GM04503 (cell line): ENCODE measurements at regions not wholly inside any gene's neighbourhood (a gene's known extent, or its start where the extent isn't known, plus 50 kb on each side); places are given as distances from the start of the nearest gene placed in this dataset.
A peak's percentile ranks its signal among the peaks of the same experiment; 100 is the strongest.
"Not testable (repeated sequence)": the region's sequence is repeated elsewhere in the genome, so short reads cannot be mapped to it uniquely, and the experiment has no call there.

Source experiments
- DNase-seq: peaks from one replicate; pipeline ENCODE4 v3.0.0-alpha.2; 2012; ENCODE audit warnings: low read depth

DNA sequence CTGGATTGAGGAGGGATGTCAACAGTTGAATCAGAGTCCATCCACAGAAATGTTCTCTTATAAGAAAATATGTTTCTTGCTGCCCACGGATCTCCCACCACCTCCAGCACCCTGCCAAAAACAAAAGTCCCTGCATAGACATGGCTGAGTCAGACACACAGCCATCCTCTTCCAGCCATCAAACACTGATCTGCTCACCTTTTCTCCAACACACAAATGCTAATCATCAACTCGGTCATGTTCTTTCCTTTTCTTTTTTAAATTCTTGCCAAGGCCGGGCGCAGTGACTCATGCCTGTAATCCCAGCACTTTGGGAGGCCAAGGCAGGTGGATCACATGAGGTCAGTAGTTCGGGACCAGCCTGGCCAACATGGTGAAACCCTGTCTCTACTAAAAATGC is 110.7 kb upstream of the IL12A start:
- DNase-seq, result no peak

DNA sequence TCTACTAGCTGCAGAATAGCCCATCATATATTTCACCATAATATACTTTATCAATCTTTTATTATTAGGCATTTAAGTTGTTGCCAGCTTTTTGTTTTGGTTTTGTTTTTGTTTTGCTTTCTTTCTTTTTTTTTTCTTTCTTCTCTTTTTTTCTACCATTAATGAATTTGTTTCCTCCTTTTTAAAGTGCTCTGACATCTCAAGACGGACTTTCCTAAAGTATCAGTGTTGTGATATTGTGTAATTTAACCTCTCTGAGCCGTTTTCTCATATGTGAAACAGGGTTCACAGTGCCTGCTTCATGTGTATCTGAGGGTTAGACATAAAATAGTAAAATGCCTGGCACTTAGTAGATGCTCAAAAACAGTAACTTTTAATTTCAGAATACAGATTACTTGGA is 109.5 kb upstream of the IL12A start:
- no peak for DNase-seq

DNA sequence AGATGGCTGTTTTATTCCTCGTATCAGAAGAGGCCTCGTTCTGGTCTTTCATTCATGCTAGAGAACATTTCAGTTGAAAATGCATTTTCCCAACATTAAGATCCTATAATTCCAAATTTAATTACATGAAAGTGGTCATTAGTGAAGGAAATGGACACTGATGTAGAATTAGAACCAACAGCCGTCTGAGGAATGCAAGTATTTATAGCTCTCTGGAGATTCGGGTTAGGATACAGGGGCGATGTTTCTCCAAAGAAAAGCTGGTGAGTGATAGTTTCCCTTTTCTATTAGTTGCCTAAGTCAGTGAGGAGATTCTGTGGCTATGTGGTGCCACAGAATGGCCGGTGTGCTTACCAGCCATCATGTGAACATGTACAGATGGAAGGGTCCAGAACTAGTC is 109.0 kb upstream of the IL12A start:
- DNase-seq, result no peak

DNA sequence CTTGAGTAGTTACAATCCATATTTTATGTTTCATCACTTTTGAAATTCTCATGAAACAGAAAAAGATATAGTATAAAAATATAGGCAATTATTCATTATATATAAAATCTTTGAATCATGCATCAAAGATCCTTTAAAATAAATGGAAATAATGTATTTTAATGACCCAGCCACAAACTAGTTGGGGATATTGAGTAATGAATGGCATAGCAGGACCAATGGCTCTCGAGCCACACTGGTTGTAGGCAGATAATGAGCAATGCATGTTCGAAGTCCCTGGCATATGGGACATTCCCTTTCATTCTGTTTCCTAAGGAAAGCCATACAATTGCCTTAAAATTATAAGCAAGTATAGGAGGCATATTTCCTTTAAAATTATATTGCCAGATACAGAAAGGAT is 107.4 kb upstream of the IL12A start:
- no peak for DNase-seq

DNA sequence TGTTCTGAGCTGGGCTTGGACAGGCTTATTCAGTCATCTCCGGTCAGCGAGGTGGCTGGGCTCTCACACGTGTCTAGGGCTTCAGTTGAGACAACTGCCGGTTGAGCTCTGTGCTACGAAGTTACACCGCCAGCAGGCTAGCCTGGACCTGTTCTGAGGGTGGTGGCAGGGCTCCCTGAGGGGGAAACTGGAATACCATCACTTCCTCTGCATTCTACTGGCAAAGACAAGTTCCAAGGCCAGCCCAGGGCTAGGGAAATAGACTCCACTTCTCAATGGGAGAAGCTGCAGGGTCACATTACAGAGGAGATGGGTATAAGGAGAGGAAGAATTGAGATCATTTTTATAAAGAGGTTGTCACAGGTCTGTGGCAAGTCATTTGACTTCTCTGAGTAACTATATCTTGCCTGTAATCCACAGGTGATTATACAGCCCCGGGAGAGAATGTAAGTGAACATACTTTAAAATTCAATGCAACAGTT is 106.8 kb upstream of the IL12A start:
- DNase-seq, result no peak

DNA sequence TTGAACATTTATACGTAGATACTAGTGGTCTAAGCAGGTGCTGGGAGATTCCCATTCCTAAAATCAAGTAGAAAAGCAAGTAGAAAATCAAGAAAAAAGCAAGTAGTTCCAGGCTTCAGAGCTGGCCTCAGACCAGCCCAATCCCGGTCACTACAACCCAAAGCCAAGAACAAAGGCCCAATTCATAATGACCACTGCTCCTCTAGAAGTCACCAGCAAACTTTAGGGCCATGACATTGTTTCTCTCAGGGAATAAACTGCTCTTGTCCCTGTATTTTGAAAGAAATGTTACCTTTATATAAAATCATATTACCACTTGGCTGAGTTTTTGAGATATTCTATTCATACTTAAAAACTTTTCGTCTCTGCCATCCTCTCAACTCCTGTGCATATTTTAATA is 106.3 kb upstream of the IL12A start:
- DNase-seq, result no peak

DNA sequence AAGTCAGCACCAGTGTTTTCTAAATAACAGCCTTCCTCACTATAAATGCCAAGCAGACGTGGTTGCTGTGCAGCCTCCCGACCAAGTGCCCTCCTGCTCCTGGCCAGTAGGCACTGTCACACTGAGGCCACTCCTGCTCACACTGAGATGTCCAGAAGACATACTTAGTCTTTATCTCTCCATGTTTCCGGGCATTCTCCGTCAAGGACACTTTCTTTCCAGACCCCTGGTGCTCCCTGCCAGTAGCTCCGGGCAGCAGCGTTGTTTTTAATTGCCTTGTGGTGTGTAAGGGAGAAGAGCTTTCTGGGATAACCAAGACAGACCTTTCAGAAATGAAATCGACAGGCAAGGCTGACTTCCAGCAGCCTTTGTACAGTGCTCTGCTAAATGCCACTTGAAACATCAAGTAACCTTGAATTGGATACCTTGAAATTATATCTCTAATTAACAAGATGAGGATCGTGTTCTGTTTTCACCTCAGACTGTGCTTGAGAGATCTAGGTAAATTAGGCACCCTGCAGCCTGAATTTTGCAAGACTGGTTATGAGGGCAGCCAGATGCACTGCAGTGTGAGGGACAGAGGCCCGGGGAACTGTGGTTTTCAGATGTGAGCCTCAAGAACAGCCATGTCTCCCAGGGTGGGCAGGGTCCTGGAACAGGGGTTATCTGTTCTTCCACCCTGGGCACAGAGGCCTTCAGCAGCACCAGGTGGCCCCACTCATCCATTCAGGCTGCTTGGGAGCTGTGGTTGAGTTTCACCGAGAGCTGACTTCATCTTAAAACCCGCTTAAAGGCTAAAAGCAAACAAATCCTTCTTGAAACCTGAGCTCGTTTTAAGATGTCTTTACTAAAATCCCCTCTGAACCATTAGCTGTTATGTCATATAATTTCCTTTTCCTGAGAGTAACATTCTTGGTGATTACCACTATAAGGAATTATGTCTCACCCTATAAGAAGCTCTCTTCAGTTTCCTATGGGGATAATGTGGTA is 105.5 kb upstream of the IL12A start:
- DNase-seq, result no peak

DNA sequence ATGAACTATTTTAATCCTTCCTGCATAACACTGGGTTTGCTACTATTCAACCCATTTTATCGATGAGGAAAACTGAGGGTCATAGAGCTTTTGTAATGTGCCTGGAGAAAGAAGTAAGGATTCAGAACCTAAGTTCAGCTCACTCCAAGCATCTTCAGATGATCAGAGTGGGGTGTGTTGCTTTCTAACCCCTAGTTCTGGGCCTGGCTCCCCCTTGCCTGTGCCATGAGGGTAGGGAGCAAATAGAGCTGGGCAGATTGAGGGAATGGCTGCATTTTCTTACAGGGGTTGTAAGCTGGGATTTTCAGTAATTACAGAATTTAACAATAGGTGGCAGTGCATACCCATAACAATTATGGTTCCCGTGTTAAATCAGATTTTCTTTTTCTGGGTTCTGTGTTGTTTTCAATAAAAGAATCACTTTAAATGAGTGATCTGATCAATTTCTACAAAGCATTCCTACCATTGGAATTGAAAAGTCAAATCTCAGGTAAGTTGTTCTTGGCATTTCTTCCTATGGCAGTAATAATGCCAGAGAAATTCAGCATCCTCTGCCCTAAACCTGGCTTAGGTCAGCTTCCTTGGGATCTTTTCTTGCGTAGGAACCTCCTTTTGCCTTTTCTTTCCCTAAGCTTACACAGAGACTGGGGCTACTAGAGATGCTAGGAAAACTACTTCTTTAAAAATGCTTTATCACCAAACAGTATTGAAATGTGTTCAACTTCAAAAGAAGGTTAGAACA is 103.8 kb upstream of the IL12A start:
- DNase-seq, result no peak

DNA sequence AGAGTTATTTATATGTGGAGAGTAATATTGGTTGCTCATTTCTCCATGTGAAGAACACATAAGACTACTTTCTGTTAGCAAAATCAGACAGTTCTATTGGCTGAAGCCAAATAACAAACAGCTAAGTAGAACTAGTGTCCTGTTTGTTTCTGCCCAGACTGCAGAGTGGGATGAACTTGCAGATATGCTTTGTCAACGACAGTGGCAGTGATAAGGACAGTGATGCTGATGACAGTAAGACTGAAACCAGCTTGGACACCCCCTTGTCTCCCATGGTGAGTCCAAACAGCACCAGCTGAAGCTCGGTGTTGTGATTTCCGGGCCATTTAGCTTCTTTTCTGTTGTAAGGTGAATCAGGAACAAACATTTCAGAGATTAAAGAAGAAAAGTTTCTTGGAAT is 102.6 kb upstream of the IL12A start:
- no peak for DNase-seq

DNA sequence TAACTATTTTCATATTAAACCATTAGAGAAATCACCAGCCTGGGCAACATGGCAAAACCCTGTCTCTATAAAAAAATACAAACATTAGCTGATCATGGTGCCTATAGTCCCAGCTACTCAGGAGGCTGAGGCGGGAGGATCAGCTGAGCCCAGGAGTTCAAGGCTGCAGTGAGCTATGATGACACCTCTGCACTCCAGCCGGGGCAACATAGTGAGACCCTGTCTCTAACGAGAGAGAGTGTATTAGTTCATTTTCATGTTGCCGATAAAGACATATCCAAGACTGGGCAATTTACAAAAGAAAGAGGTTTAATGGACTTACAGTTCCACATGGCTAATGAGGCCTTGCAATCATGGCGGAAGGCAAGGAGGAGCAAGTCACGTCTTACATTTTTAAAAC is 102.1 kb upstream of the IL12A start:
- DNase-seq, result not testable (repeated sequence)

DNA sequence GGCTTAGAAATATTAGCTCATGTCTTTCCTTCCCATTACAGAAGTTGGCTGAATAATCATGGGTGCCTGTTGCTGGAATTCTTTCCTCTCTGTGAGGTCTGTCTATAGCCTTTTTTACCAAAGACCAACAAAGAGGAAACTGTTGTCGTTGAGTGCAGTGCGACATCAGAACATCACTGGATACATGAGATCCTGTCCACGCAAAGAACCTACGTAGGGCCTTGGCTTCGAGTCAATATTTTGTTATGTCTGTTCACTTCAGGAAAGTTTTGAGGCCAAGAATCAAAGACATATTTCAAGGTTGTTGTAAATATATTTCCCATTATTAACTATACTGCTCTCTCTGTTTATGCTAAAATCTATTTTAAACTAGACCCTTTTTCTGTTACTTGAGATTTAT is 101.5 kb upstream of the IL12A start:
- DNase-seq, result no peak

DNA sequence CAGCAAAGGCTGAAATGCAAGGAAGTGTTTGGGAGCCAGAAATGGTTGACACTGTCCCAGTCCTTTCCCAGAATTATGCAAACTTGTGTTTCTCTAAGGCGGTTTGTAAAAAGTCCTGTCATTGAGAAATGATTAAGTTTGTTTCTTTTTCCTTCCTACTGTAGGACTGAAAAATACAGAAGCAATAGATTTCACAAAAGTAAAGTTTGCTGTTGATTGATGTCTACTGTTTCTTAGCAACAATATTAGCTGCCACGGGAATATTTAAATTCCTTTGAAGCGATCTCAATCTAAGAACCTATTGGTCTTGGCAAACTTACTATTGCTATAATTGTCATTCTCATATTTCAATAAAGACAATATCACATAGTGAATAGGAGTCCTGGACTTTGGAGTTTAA is 100.7 kb upstream of the IL12A start:
- DNase-seq, result no peak

DNA sequence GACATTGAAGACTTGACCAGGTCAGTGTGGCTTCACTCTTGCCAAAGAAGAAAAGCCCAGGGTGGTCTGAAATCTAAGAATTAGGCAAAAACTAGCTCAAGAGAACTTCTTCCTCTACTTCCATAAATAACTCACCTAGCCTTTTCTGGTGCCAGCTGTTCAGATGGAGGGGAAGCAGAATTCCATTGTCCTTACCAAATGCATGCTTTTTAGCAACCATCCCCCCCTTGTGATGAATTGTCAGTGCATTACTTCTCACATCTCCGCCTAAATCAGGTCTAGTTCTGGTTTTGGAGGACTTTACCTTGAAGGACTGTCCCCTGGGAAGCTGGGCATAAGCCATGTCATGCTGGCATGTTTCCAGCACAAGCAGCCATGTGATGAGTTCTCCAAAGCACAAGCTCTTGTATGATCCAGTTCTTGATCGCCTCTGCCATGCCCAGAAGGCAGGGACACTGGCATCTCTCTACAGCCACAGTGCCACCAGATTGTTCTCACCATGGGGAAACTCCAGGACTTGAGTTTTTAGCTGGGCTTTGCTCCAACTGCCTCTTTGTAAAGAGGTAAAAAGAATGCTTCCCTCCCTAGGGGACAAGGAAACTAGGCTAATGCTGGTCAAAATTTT is 96.4 kb upstream of the IL12A start:
- no peak for DNase-seq

DNA sequence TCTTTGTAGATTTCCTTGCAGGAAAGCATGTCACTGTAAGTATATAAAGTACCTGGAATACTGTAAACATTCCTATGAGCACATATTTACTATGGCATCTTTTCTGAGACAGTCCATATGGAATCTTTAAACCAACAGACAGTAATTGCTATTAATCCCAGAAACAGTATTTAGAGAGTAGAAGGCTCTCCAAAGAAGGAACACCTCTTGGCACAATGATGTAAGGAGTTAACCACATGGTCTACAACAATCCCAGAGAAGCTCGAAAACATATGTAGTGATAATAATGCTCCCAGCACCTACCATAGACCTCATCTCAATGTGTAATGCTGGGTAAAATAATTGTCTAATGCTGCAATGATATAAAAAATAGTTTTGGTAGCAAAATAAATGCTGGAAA is 95.8 kb upstream of the IL12A start:
- DNase-seq, result no peak

DNA sequence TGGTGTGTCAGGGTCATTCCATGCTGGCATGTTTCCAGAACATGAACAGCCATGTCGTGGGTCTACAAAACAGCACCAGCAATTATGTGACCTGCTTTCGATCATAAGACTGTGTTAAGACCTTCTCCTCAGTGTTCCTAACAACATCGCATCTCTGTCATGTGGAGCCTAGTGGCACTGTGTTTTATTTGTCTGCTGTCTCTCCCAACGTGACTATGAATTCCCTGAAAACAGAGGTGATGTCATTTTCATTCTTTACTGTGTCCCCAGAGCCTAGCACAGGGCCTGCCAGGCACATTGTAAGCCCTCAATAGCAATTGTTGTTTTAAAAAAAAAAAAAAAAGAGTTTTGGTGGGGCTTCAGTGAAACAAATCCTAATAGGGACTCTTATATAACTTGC is 94.2 kb upstream of the IL12A start:
- DNase-seq, result no peak

DNA sequence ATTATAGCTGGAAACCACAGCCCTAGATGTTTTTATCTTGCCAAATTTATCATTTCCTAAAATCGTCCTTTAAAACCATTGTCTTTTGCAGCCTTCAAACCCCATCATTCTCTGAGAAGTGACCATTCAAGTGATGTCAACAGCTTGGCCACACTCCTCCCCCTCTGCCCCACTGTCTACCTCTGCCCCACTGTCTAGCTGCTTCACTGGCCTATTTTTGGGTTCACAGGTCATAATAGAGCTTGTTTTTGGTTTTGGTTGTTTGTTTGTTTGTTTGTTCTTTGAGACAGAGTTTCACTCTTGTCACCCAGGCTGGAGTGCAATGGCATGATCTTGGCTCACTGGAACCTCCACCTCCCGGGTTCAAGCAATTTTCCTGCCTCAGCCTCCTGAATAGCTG is 93.2 kb upstream of the IL12A start:
- no peak for DNase-seq

DNA sequence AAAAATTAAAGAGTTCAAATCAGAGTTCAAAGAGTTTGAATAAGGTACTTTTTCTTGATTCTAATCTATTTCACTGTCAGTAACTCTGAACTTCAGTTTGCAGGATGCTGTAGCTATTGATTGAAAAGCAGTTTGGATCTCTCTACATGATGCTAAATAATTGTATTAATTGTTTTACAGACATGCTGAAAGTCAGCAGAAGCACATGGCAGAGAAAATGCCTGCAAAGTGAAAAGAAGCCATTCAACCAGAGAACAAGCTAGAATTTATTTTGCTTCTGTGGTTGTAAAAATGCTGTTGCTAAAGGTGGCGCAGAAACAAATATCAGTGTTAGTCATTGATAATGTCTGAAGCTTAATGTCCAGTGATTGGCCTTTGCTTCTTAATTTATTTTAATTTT is 92.1 kb upstream of the IL12A start:
- DNase-seq, result no peak

DNA sequence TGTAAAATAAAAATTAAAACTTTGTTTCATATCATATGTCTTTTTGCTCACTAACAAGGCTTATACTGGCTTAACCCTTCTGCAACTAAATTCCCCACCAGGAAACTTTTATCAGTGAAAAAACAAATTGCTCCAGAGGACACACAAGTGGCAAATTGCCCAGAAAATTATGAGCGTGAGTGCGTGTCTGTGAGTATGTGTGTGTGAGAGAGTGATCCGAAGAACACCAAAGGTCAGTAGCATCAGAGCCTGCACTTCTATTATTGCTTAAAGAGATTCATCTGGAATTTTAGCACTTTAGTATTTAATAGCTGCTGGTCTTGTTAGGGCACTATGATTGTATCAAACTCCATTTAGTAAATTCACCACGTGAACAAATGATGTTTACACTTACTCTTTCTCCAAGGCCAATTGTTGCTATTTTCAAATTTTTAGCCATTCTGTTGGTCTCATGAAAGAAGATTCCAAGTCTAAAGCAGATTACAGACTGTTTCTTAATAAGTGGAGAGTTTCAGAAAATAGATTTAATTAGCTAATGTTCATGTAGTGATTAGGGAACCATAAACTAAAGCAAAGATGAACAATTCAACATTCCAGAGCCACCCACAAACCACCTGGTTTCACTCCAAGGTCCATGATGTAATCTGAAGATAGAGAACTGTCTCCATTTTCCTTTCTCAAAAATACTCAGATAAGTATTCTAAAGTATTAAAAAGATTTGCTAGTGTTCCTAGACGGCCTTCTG is 91.1 kb upstream of the IL12A start:
- peak; percentile 37 for DNase-seq

DNA sequence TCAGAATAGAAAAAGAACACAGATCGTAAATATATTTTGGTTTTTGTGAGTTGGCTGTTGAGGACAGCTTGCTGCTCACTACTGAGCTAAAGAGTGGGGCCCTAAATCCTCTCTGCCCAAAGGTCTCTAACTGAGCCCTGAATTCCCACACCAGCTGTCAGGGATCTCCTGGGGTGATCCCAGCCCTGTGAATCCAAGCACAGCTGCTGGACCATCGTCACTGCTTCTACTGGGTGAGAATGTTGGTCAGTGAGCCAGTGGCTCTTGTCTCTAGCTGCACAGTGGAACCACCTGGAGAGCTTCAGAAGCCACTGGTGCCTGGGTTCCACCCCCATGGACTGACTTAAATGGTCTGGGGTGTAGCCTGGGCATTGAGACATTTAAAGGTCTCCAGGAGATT is 90.5 kb upstream of the IL12A start:
- no peak for DNase-seq

DNA sequence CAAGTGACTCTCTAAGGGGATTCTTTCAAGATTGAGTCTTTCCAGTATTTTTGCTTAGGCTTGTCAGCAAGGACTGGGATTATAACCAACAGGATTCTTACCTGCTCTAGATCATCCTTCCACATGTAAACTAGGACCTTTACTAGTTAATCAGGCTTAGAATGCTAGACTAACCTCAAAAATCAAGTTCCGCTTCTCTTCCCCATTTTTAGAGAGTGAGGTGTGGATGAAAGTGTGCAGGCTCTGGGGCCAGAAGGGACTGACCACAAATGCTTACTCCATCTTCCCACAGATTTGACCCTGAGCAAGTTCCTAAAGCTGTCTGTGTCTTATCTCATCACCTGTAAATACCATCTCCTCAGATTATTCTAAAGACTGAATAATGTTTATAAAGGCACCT is 89.5 kb upstream of the IL12A start:
- no peak for DNase-seq

DNA sequence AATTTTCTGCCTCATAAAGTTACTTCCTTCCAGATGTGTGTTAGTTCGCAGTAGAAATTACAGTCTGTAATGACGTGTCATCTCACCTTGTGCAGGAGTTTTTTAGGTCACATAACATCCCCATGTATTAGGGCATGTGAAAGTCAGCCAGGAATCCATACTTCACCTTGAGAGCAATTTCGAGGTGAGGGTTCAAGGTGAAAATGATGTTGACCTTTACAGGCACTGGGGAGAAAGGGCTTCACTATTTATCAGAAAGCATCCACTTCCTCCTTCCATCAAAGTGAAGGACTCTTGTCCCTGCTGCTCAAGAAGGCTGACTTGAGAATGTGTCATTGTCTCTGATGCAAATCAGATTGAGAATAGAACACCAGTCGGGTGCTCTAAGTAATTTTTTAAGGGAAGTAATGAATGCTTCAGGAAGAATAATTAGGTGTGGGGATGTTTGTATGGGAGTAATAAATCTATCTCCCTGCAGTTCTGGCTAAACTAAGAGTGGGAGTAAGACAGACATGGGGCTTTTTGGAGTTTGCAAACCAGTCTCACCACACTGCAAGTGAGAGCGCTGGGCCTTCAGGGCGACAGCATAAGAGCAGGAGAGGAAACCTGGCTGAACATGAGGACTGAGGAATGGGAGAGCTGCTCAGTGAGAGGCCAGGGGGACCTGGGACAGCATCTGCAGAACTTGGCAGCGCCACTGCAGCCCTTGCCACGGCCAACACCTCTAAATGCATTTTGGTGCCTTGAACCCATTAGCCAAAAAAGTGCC is 85.9 kb upstream of the IL12A start:
- no peak for DNase-seq
